ENCODE measurements at regions not wholly inside any gene's neighbourhood (a gene's known extent, or its start where the extent isn't known, plus 50 kb on each side); places are given as distances from the start of the nearest gene placed in this dataset.

GRCh38 chr7:91634485-91635177 is 245.9 kb downstream of the MTERF1 start:
- 65 to 69% (median 68%) methylated on average over 3 of the region's 3 CpGs for WGBS, 4 donors
- intact Hi-C loops (cut with DNase I): loop anchor here (5.0 to 10.0 kb wide), 5 partner anchors 347 to 550 kb away; partner anchors contain the start of gene FZD1 (in 1 of the 10)
- no peak overlapping the region for H3K4me3 ChIP-seq

DNA sequence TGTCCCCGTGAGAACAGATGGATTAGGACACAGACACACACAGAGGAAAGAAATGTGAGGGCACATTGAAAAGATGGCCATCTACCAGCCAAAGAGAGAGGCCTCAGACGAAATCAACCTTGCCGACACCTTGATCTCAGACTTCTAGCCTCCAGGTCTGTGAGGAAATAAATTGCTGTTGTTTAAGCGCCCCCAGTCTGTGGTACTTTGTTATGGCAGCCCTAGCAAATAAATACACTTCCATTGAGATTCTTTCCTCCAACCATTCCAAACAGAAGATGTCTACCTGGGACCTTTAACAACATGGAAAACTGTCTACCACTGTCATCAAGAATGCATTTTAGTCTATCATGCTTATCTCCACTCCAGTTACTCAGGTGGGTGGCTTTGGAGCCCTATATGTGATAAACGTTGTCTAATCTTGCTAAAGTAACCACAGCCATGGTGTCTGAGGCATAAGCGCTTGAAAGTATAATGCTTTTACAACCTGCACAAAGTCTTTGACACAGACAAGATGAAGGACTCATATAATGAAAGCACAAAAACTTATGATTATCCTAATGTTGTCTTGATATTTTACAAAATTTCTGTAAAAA is 244.3 kb downstream of the MTERF1 start:
- no peaks in the 10 kb centered on the region for H3K27me3 ChIP-seq
- WGBS, 4 donors: 59 to 71% (median 64%) methylated on average over 6 of the region's 6 CpGs

More at GRCh38 chr7:91634485-91635177, 245.9 kb downstream of the MTERF1 start:
- ATAC-seq (no peak), DNase-seq (no peak)
- Histone ChIP-seq H3K27me3 (no peaks in the 10 kb centered on the region), H3K36me3 (no peaks in the 10 kb centered on the region), H3K4me1 (peaks cover 0 to 14% (median 0%) of the 10 kb centered on the region in 12 donors), H3K27ac (no peak overlapping the region), H3K9me3 (no peaks in the 10 kb centered on the region)
- TF ChIP-seq CTCF (IDR thresholded peaks at IDR 0.05): no peak
- no peak for TF ChIP-seq POLR2A (IDR thresholded peaks at IDR 0.05)

DNA sequence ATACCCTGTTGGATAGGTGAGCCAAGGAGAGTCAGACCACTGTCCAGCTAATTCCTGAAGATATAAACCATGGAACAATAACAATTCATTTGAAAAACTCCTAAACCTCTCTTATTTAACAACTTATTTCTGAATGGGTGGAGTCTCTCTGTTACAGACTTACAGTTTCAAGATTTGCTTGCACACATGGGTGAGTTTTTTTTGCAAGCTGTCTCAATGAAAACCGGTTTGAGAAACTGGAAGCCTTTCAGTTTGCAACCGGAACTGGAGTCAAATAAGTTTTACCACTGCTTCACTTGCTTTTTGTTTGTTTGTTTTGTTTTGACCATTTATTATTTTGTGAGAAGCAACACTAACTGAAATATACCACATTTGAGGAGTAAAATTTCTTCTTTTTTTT is 243.8 kb downstream of the MTERF1 start:
- Histone ChIP-seq H3K27me3 (no peaks in the 10 kb centered on the region), H3K4me3 (no peak overlapping the region), H3K27ac (no peak overlapping the region), H3K4me1 (peaks cover 0 to 14% (median 0%) of the 10 kb centered on the region in 12 donors), H3K36me3 (no peaks in the 10 kb centered on the region), H3K9me3 (no peaks in the 10 kb centered on the region)
- 82 to 93% (median 89%) methylated on average over 2 of the region's 2 CpGs for WGBS, 4 donors
- no peak for DNase-seq
- no peak for TF ChIP-seq POLR2A (IDR thresholded peaks at IDR 0.05)
- TF ChIP-seq CTCF (IDR thresholded peaks at IDR 0.05): no peak
- intact Hi-C loops (cut with DNase I): loop anchor here in 9 of 10 donors (1.0 to 10.0 kb wide), 5 partner anchors 348 to 552 kb away; partner anchors contain the start of gene FZD1 (in 1 of the 9)
- no peak for ATAC-seq

More for the DNA sequence above, 244.3 kb downstream of the MTERF1 start:
- no peak overlapping the region for H3K4me3 ChIP-seq
- TF ChIP-seq CTCF (IDR thresholded peaks at IDR 0.05) (peak; percentile 34 to 66 (median 56)), POLR2A (IDR thresholded peaks at IDR 0.05) (no peak)
- ATAC-seq (peak in 1 of 4 donors; percentile 20), DNase-seq (no peak)
- H3K9me3 ChIP-seq: no peaks in the 10 kb centered on the region
- intact Hi-C loops (cut with DNase I): loop anchor here in 9 of 10 donors (1.0 to 10.0 kb wide), 5 partner anchors 348 to 551 kb away; partner anchors contain the start of gene FZD1 (in 1 of the 9)
- peaks cover 0 to 14% (median 0%) of the 10 kb centered on the region in 12 donors for H3K4me1 ChIP-seq
- no peaks in the 10 kb centered on the region for H3K36me3 ChIP-seq
- H3K27ac ChIP-seq: no peak overlapping the region

- intact Hi-C loops (cut with DNase I): loop anchor here in 1 of 10 donors (5.0 kb wide), 1 partner anchor 562 kb away; no protein-coding TSS in a partner anchor
- no peaks in the 10 kb centered on the region for H3K27me3 ChIP-seq
- no peak overlapping the region for H3K4me3 ChIP-seq
- DNase-seq (no peak), ATAC-seq (no peak)
- WGBS, 4 donors: 60 to 80% (median 71%) methylated on average over 4 of the region's 4 CpGs
- no peaks in the 10 kb centered on the region for H3K4me1 ChIP-seq
- no peaks in the 10 kb centered on the region for H3K36me3 ChIP-seq
- H3K9me3 ChIP-seq: peaks cover 0 to 5% (median 0%) of the 10 kb centered on the region in 12 donors
- TF ChIP-seq POLR2A (IDR thresholded peaks at IDR 0.05) (no peak), CTCF (IDR thresholded peaks at IDR 0.05) (no peak)
- H3K27ac ChIP-seq: no peak overlapping the region
Observed at GRCh38 chr7:91644256-91644655, 236.2 kb downstream of the MTERF1 start.
